22Rv1 (cell line): ENCODE measurements at regions not wholly inside any gene's neighbourhood (a gene's known extent, or its start where the extent isn't known, plus 50 kb on each side); places are given as distances from the start of the nearest gene placed in this dataset.
"Not testable (repeated sequence)": the region's sequence is repeated elsewhere in the genome, so short reads cannot be mapped to it uniquely, and the experiment has no call there.

Experiments used
- H3K27ac ChIP-seq: fragments of 450-650 bp; 2 replicates; pipeline ENCODE4 v1.5.1; 2017
- ZFX ChIP-seq: fragments of 450-650 bp; IDR thresholded peaks from 2 replicates; pipeline ENCODE4 v1.6.1; 2017; ENCODE audit warnings: antibody characterized with exemption, borderline replicate concordance
- TF ChIP-seq, protein P1 (sequence below): fragments of 450-650 bp; IDR thresholded peaks from 2 replicates; pipeline ENCODE4 v1.5.1; 2017; ENCODE audit warnings: mild to moderate bottlenecking

DNA sequence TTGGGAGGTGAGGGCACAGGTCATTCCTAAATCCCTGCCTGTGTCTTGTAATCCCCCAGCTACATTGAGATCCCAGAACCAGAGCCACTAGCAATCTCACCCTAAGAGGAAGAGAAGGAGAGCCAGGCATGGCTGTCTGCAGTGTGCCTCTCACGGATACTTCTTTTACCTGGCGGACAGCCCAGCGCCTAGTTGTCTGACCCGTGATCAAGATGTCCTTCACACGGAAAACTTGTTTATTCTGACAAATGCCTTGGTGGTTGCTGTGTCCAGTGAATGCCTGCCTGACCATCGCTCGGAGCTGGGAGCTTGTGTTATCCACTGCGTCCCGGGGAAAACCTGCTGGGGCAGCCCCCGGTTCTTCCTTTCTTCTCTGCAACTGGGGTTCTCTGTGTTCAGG lies 140.5 kb upstream of the WSCD1 start:
- H3K27ac ChIP-seq, result no peak overlapping the region
- TF ChIP-seq ZFX, result no peak
- TF ChIP-seq, protein P1, sequence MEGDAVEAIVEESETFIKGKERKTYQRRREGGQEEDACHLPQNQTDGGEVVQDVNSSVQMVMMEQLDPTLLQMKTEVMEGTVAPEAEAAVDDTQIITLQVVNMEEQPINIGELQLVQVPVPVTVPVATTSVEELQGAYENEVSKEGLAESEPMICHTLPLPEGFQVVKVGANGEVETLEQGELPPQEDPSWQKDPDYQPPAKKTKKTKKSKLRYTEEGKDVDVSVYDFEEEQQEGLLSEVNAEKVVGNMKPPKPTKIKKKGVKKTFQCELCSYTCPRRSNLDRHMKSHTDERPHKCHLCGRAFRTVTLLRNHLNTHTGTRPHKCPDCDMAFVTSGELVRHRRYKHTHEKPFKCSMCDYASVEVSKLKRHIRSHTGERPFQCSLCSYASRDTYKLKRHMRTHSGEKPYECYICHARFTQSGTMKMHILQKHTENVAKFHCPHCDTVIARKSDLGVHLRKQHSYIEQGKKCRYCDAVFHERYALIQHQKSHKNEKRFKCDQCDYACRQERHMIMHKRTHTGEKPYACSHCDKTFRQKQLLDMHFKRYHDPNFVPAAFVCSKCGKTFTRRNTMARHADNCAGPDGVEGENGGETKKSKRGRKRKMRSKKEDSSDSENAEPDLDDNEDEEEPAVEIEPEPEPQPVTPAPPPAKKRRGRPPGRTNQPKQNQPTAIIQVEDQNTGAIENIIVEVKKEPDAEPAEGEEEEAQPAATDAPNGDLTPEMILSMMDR, result no peak

DNA sequence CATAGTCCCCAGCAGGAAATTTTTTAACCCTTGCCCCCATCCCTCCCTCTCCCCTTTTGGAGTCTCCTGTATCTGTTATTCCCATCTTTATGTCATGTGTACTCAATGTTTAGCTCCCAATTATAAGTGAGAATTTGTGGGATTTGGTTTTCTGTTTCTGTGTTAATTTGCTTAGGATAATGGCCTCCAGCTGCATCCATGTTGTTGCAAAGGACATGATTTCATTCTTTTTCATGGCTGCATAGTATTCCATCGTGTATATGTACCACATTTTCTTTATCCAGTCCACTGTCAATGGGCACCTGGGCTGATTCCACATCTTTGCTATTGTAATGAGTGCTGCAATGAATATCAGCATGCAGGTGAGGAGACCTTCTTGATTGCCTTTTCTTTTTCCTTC lies 139.6 kb upstream of the WSCD1 start:
- H3K27ac ChIP-seq, result not testable (repeated sequence)

DNA sequence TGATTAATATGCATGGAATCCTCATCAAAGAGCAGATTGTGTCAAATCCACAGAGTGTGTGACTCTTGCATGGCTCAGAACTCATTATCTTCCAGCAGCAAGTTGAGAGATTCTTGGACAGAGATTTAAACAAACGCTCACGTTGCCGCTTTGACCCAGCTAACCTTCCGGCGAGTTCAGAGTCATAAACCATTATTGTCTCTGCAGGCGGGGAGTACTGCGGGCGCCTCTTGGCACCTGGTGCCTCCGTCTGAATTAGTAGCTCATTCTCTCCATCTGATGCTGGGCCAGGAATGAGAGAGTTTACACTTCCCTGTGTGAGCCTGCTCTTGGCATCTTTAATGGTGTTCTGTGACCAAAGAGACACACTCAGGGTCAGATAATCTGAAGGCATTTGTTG lies 138.6 kb upstream of the WSCD1 start:
- TF ChIP-seq, protein P1, result no peak
- TF ChIP-seq ZFX, result no peak
- H3K27ac ChIP-seq, result no peak overlapping the region

DNA sequence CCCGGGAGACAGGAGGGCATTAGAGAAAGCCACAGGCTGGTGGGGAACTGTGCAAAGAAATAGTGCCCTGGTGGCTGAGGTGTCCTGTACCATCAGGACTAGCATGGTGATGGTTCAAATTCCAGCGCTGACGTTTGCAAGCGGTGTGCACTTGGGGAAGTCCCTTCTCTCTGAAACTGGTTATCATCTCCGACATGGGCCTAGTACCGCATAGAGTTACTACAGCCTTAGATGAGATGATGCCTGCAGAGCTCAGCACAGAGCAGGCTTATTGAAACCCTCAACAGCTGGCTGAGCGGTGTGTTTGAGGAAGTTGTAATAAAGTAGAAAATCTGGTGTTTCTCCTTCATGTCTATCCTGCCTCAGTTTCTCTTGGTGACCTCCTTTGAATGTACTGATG lies 136.7 kb upstream of the WSCD1 start:
- no peak overlapping the region for H3K27ac ChIP-seq
- TF ChIP-seq, protein P1, result no peak
- no peak for TF ChIP-seq ZFX

DNA sequence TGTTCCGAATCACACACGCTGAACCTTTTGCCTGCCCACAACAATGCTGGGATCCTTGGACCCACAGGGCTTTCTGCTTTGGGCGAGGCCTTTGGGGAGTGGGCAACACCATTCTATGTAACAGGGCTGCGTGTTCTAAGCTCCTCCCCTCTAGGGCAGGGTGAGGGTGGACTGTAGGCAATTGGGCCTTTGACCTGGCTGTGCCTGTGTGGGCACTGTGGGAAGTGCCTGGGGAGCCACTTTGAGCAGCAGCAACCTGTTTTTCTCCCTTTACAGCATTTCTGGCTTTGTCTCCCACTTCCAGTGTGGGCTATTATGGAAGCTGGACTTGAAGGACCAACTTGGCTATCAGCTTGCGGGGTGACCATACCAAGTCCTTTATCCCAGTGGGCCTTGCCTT lies 128.9 kb upstream of the WSCD1 start:
- TF ChIP-seq, protein P1, result no peak
- no peak for TF ChIP-seq ZFX
- no peak overlapping the region for H3K27ac ChIP-seq

DNA sequence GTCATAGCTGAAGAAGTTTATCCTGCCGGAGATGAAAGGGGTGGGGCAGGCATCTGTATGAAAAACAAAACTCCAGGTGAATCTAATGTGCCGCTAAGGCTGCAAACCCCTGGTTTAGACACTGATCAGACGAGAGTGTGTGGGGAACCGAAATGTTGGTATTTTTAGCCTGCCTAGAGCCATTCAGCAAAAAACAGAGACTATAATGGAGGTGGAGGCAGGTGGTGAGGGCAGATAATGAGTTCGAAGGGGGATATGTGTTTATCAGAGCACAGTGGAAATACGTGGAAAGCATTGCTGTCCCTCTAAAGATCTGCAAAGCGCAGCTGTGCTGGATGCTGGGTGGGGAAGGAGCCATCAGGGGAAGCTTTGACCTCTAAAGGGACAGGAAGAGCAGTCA lies 127.5 kb upstream of the WSCD1 start:
- no peak for TF ChIP-seq ZFX
- TF ChIP-seq, protein P1, result no peak
- H3K27ac ChIP-seq, result no peak overlapping the region

DNA sequence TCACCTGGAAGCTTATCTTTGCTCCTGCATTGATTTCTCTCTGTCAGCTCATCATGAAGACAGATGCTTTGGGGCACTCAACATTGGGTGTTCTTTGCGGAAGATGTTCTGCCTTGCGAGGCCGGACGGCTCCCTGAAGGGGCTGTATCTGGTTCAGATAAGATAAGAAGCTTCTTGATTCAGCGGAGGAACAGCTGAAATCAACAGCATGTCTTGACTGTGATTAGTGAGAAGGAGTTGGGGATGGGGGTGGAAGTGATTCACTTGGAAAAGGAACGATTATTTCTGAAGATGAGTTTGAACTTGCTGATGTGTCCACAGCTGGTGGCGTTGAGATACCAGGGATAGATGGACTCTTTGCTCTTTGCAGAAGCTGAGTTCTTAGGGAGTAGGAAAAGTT lies 126.9 kb upstream of the WSCD1 start:
- no peak for TF ChIP-seq ZFX
- TF ChIP-seq, protein P1, result no peak
- no peak overlapping the region for H3K27ac ChIP-seq

DNA sequence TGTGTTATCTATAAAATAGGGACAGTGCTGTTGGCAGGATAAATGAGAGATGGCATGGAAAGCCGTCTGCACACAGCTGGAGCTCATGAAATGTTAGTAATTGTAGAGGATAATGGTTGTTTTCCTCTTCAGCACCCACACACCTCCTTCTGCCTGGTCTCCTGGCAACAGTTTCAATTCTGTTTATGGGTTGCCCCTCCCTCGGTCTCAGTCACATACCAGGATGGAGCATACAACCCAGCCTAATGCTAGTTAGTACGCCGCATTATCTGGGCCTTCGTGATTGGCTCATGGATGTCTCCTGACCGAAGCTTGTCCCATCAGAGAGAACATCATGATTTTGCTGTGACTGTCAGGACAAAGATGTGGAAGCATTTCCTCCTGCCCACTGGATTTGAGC lies 126.2 kb upstream of the WSCD1 start:
- no peak overlapping the region for H3K27ac ChIP-seq
- no peak for TF ChIP-seq ZFX
- TF ChIP-seq, protein P1, result no peak
